GM21390 (cell line): ENCODE measurements at regions not wholly inside any gene's neighbourhood (a gene's known extent, or its start where the extent isn't known, plus 50 kb on each side); places are given as distances from the start of the nearest gene placed in this dataset.
"Not testable (repeated sequence)": the region's sequence is repeated elsewhere in the genome, so short reads cannot be mapped to it uniquely, and the experiment has no call there.

Experiments
- ATAC-seq: cut with Tn5 transposase; IDR thresholded peaks from one replicate; pipeline ENCODE4 v1.9.1; 2021; ENCODE audit not compliant: unreplicated experiment

- no peak for ATAC-seq
Observed at GRCh38 chr2:142509401-142509800, 368.1 kb upstream of the KYNU start.

GRCh38 chr2:142504754-142505153 is 372.7 kb upstream of the KYNU start:
- no peak for ATAC-seq

GRCh38 chr2:142502402-142502801 is 371.6 kb upstream of the LRP1B start:
- no peak for ATAC-seq

- ATAC-seq: no peak
Observed at GRCh38 chr2:142495141-142495540, 364.3 kb upstream of the LRP1B start.

- not testable (repeated sequence) for ATAC-seq
Observed at GRCh38 chr2:142489631-142490030, 358.8 kb upstream of the LRP1B start.

- ATAC-seq: no peak
Observed at GRCh38 chr2:142484111-142484510, 353.3 kb upstream of the LRP1B start.

GRCh38 chr2:142483653-142484052 is 352.8 kb upstream of the LRP1B start:
- ATAC-seq: no peak

- ATAC-seq: no peak
Observed at GRCh38 chr2:142478206-142478605, 347.4 kb upstream of the LRP1B start.

GRCh38 chr2:142472382-142472781 is 341.6 kb upstream of the LRP1B start:
- ATAC-seq: no peak

GRCh38 chr2:142467321-142467720 is 336.5 kb upstream of the LRP1B start:
- ATAC-seq: no peak

- ATAC-seq: no peak
Observed at GRCh38 chr2:142463047-142463446, 332.2 kb upstream of the LRP1B start.

GRCh38 chr2:142462306-142462705 is 331.5 kb upstream of the LRP1B start:
- no peak for ATAC-seq

GRCh38 chr2:142445551-142446072 is 314.8 kb upstream of the LRP1B start:
- ATAC-seq: no peak

GRCh38 chr2:142445023-142445422 is 314.2 kb upstream of the LRP1B start:
- ATAC-seq: no peak

- no peak for ATAC-seq
Observed at GRCh38 chr2:142435847-142436246, 305.0 kb upstream of the LRP1B start.

- no peak for ATAC-seq
Observed at GRCh38 chr2:142426064-142426463, 295.2 kb upstream of the LRP1B start.

GRCh38 chr2:142425551-142425950 is 294.7 kb upstream of the LRP1B start:
- ATAC-seq: no peak

GRCh38 chr2:142423603-142424002 is 292.8 kb upstream of the LRP1B start:
- ATAC-seq: no peak

GRCh38 chr2:142422769-142423168 is 292.0 kb upstream of the LRP1B start:
- ATAC-seq: no peak

- no peak for ATAC-seq
Observed at GRCh38 chr2:142422041-142422440, 291.2 kb upstream of the LRP1B start.

- not testable (repeated sequence) for ATAC-seq
Observed at GRCh38 chr2:142418699-142419098, 287.9 kb upstream of the LRP1B start.

- no peak for ATAC-seq
Observed at GRCh38 chr2:142416996-142417395, 286.2 kb upstream of the LRP1B start.

- no peak for ATAC-seq
Observed at GRCh38 chr2:142415461-142415860, 284.6 kb upstream of the LRP1B start.

GRCh38 chr2:142398212-142398611 is 267.4 kb upstream of the LRP1B start:
- no peak for ATAC-seq
